Vagina (tissue), 2 donors: ENCODE measurements at regions not wholly inside any gene's neighbourhood (a gene's known extent, or its start where the extent isn't known, plus 50 kb on each side); places are given as distances from the start of the nearest gene placed in this dataset.
"Not testable (repeated sequence)": the region's sequence is repeated elsewhere in the genome, so short reads cannot be mapped to it uniquely, and the experiment has no call there.

Experiments used
- DNase-seq, 2 donors: peaks; one replicate each; pipeline ENCODE4 v3.0.0-alpha.2; 2017; ENCODE audit errors: extremely low spot score in 2 of 2
- H3K27ac ChIP-seq: fragments of 200-600 bp; sonication (generic); one replicate; pipeline ENCODE4 v1.5.1; 2019
- H3K27me3 ChIP-seq: fragments of 200-600 bp; sonication (generic); one replicate; pipeline ENCODE4 v1.5.1; 2019
- H3K36me3 ChIP-seq, 2 donors: fragments of 200-600 bp; sonication (generic); one replicate each; pipeline ENCODE4 v1.5.1; 2017 to 2019
- H3K4me1 ChIP-seq: fragments of 200-600 bp; sonication (generic); one replicate; pipeline ENCODE4 v1.5.1; 2019
- H3K4me3 ChIP-seq, 2 donors: fragments of 200-600 bp; sonication (generic); 1 replicate in 1 of 2; 2 replicates in 1 of 2; pipeline ENCODE4 v1.5.1; 2016 to 2019
- H3K9me3 ChIP-seq: fragments of 200-600 bp; sonication (generic); one replicate; pipeline ENCODE4 v1.5.1; 2019
- CTCF ChIP-seq, 3 experiments: fragments of 450-650 bp in 2 of 3; fragments of 200-600 bp in 1 of 3; sonication (generic) in 1 of 3; IDR thresholded peaks; one replicate each; pipeline ENCODE4 v1.5.1; 2017 to 2019; ENCODE audit warnings: antibody characterized with exemption in 3 of 3, mild to moderate bottlenecking in 2 of 3, moderate library complexity in 2 of 3
- POLR2A ChIP-seq, 2 donors: fragments of 450-650 bp; IDR thresholded peaks; one replicate each; pipeline ENCODE4 v1.6.1; 2017; ENCODE audit warnings: antibody characterized with exemption in 2 of 2, mild to moderate bottlenecking in 2 of 2, moderate library complexity in 2 of 2
- POLR2AphosphoS5 ChIP-seq, 2 donors: sonication (generic); formaldehyde crosslinking; IDR thresholded peaks; one replicate each; pipeline ENCODE4 v1.9.0; 2017; ENCODE audit warnings: antibody characterized with exemption in 2 of 2, mild to moderate bottlenecking in 2 of 2, low read depth in 1 of 2; ENCODE audit not compliant: insufficient read depth in 1 of 2
- intact Hi-C: fragments of 100-400 bp; cut with DNase I; formaldehyde crosslinking; loops from one replicate; pipeline ENCODE4 v1.15.1; 2023

GRCh38 chr7:153405704-153406485 lies 646.3 kb upstream of the DPP6 start:
- intact Hi-C loops: no loop called here
- no peaks in the 10 kb centered on the region for H3K9me3 ChIP-seq
- TF ChIP-seq POLR2AphosphoS5 (IDR thresholded peaks at IDR 0.05; ENCODE audit: insufficient read depth in 1 of 2, low read depth in 1 of 2) (no peak), POLR2A (IDR thresholded peaks at IDR 0.05) (no peak), CTCF (IDR thresholded peaks at IDR 0.05) (no peak)
- DNase-seq: no peak
- H3K4me3 ChIP-seq: no peak overlapping the region
- no peak overlapping the region for H3K27ac ChIP-seq
- H3K27me3 ChIP-seq: no peaks in the 10 kb centered on the region
- no peaks in the 10 kb centered on the region for H3K36me3 ChIP-seq
- no peaks in the 10 kb centered on the region for H3K4me1 ChIP-seq

GRCh38 chr7:153406486-153406872 lies 645.7 kb upstream of the DPP6 start:
- intact Hi-C loops: no loop called here
- DNase-seq: no peak
- H3K4me3 ChIP-seq: no peak overlapping the region
- H3K27me3 ChIP-seq: no peaks in the 10 kb centered on the region
- no peak for TF ChIP-seq POLR2AphosphoS5 (IDR thresholded peaks at IDR 0.05; ENCODE audit: insufficient read depth in 1 of 2, low read depth in 1 of 2)
- no peak overlapping the region for H3K27ac ChIP-seq
- no peaks in the 10 kb centered on the region for H3K4me1 ChIP-seq
- H3K9me3 ChIP-seq: no peaks in the 10 kb centered on the region
- H3K36me3 ChIP-seq: no peaks in the 10 kb centered on the region

GRCh38 chr7:153407291-153408046 lies 644.7 kb upstream of the DPP6 start:
- H3K27me3 ChIP-seq: no peaks in the 10 kb centered on the region
- DNase-seq: no peak
- no peaks in the 10 kb centered on the region for H3K36me3 ChIP-seq
- H3K9me3 ChIP-seq: no peaks in the 10 kb centered on the region
- H3K4me3 ChIP-seq: no peak overlapping the region
- TF ChIP-seq POLR2A (IDR thresholded peaks at IDR 0.05) (no peak), CTCF (IDR thresholded peaks at IDR 0.05) (no peak)
- intact Hi-C loops: no loop called here
- no peak overlapping the region for H3K27ac ChIP-seq
- H3K4me1 ChIP-seq: no peaks in the 10 kb centered on the region

- no peak for DNase-seq
Measured at GRCh38 chr7:153408360-153409335, 643.5 kb upstream of the DPP6 start.

GRCh38 chr7:153409567-153410342 lies 642.4 kb upstream of the DPP6 start:
- H3K4me1 ChIP-seq, intact Hi-C loops, H3K9me3 ChIP-seq, H3K4me3 ChIP-seq, H3K36me3 ChIP-seq, H3K27me3 ChIP-seq, H3K27ac ChIP-seq, DNase-seq: not testable (repeated sequence)

More at GRCh38 chr7:153408360-153409335, 643.5 kb upstream of the DPP6 start:
- intact Hi-C loops: no loop called here
- H3K36me3 ChIP-seq: no peaks in the 10 kb centered on the region
- H3K4me1 ChIP-seq: no peaks in the 10 kb centered on the region
- no peak overlapping the region for H3K4me3 ChIP-seq
- H3K9me3 ChIP-seq: no peaks in the 10 kb centered on the region
- no peak for TF ChIP-seq POLR2AphosphoS5 (IDR thresholded peaks at IDR 0.05; ENCODE audit: insufficient read depth in 1 of 2, low read depth in 1 of 2)
- TF ChIP-seq CTCF (IDR thresholded peaks at IDR 0.05): no peak
- TF ChIP-seq POLR2A (IDR thresholded peaks at IDR 0.05): no peak
- H3K27ac ChIP-seq: no peak overlapping the region
- no peaks in the 10 kb centered on the region for H3K27me3 ChIP-seq

- H3K4me3 ChIP-seq, H3K4me1 ChIP-seq, DNase-seq, intact Hi-C loops, H3K36me3 ChIP-seq, H3K27me3 ChIP-seq, H3K9me3 ChIP-seq, H3K27ac ChIP-seq: not testable (repeated sequence)
Measured at GRCh38 chr7:153410997-153411642, 641.1 kb upstream of the DPP6 start.

GRCh38 chr7:153412114-153412823 lies 639.9 kb upstream of the DPP6 start:
- H3K27me3 ChIP-seq, H3K27ac ChIP-seq, intact Hi-C loops, DNase-seq, H3K4me3 ChIP-seq, H3K36me3 ChIP-seq, H3K9me3 ChIP-seq, H3K4me1 ChIP-seq: not testable (repeated sequence)

GRCh38 chr7:153412824-153413198 lies 639.4 kb upstream of the DPP6 start:
- intact Hi-C loops, H3K27me3 ChIP-seq: not testable (repeated sequence)

More at GRCh38 chr7:153412824-153413198, 639.4 kb upstream of the DPP6 start:
- not testable (repeated sequence) for H3K27ac ChIP-seq, H3K4me3 ChIP-seq, H3K9me3 ChIP-seq, H3K36me3 ChIP-seq, H3K4me1 ChIP-seq, DNase-seq
